ENCODE measurements at regions not wholly inside any gene's neighbourhood (a gene's known extent, or its start where the extent isn't known, plus 50 kb on each side); places are given as distances from the start of the nearest gene placed in this dataset.

DNA sequence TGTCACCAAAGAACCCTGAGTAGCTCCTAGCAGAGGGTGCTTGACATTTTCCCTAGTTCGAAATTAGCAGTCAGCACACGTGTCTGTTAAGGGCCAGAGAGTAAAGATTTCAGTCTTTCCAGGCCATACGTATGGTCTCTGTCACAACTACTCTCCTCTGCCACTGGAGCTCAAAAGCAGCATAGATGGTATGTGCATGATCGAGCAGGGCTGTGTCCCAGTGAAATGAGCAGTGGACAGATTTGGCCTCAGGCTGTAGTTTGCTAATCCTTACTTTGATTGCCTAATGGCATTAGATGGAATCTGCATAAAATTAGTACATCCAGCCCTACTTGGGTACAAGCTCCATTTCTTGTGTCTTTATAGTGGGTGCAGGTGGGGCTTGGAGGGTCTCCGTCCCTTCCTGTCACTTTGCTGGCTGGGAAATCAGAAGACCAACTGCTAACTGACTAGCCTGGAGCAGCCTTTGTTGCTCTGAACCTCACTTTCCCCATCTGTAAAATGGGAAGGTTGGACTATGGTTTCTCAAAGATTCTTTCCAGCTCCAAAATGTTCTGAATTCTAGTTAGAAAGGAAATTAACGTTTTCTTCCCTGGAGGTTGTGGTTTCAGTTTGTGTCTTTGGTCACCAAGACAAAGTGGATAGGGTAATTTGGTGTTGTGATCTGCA is 108.5 kb downstream of the GLI2 start:
- Histone ChIP-seq H3K4me2 (ENCODE audit: low read length, poor library complexity, severe bottlenecking) (no peak overlapping the region), H2BK12ac (ENCODE audit: low read length in 2 of 2) (no peak overlapping the region), H4K91ac (ENCODE audit: low read length) (no peak overlapping the region), H3K4me3 (ENCODE audit: insufficient read depth in 1 of 2, low read depth in 1 of 2, low read length in 2 of 2) (no peak overlapping the region), H3K14ac (ENCODE audit: low read length in 2 of 2) (no peak overlapping the region), H3K27ac (ENCODE audit: low read length, poor library complexity, severe bottlenecking) (no peak overlapping the region), H3K4ac (ENCODE audit: low read depth in 1 of 2, low read length in 2 of 2) (no peak overlapping the region), H3K4me1 (ENCODE audit: control insufficient read depth, insufficient read depth, low read depth, low read length) (peaks cover 19% of the 10 kb centered on the region), H3K9me3 (ENCODE audit: control insufficient read depth, low read length) (peaks cover 7% of the 10 kb centered on the region), H3K79me1 (replicated peaks; ENCODE audit: low read length, poor library complexity, severe bottlenecking) (peaks cover 45% of the 10 kb centered on the region), H3K23ac (ENCODE audit: low read length in 2 of 2) (no peak overlapping the region), H3K18ac (ENCODE audit: low read depth in 1 of 2, low read length in 2 of 2) (no peak overlapping the region), H3K36me3 (ENCODE audit: control insufficient read depth in 1 of 2, insufficient read depth in 2 of 2, low read depth in 1 of 2, low read length in 2 of 2) (peaks cover 0 to 12% of the 10 kb centered on the region in 2 experiments), H2AFZ (ENCODE audit: low read depth, low read length) (no peak overlapping the region), H2BK5ac (ENCODE audit: low read depth, low read length, poor library complexity, severe bottlenecking) (no peak overlapping the region), H2BK120ac (ENCODE audit: low read depth, low read length) (no peak overlapping the region), H2AK5ac (ENCODE audit: low read length, severe bottlenecking) (no peak overlapping the region), H4K8ac (ENCODE audit: low read length) (no peak overlapping the region), H2BK15ac (ENCODE audit: low read depth, poor library complexity, severe bottlenecking) (no peak overlapping the region), H3K9ac (ENCODE audit: low read length) (no peak overlapping the region), H3K27me3 (ENCODE audit: control insufficient read depth in 1 of 2, insufficient read depth in 1 of 2, low read length in 2 of 2) (no peaks in the 10 kb centered on the region)
- DNase-seq, result peak; percentile 47
- WGBS, result 90% methylated on average over 6 of the region's 6 CpGs

DNA sequence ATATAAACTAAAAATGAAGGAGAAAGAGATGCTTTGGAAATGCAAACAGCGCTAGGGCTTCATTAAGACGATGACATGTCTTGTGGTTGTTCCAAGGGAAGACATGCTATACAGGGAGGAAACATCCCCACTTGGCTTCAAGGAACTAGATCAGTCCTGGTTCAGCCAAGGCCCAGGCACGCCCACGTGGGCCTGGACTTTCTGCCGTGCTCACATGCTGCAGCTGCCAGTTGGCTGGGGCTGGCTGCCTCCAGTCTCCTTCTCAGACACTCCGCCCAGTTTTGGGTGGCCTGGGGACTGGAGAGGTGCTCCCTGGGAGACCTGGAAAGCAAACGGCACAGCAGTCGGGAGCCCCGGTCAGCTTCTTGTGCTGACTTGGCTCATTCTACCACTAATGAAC is 109.6 kb downstream of the GLI2 start:
- Histone ChIP-seq H3K27ac (ENCODE audit: low read length, poor library complexity, severe bottlenecking) (no peak overlapping the region), H3K9ac (ENCODE audit: low read length) (no peak overlapping the region), H3K14ac (ENCODE audit: low read length in 2 of 2) (no peak overlapping the region), H2BK15ac (ENCODE audit: low read depth, poor library complexity, severe bottlenecking) (no peak overlapping the region), H3K23ac (ENCODE audit: low read length in 2 of 2) (no peak overlapping the region), H4K91ac (ENCODE audit: low read length) (no peak overlapping the region), H2BK12ac (ENCODE audit: low read length in 2 of 2) (no peak overlapping the region), H3K79me1 (replicated peaks; ENCODE audit: low read length, poor library complexity, severe bottlenecking) (peaks cover 47% of the 10 kb centered on the region), H2BK5ac (ENCODE audit: low read depth, low read length, poor library complexity, severe bottlenecking) (no peak overlapping the region), H3K18ac (ENCODE audit: low read depth in 1 of 2, low read length in 2 of 2) (no peak overlapping the region), H3K36me3 (ENCODE audit: control insufficient read depth in 1 of 2, insufficient read depth in 2 of 2, low read depth in 1 of 2, low read length in 2 of 2) (peaks cover 0 to 14% of the 10 kb centered on the region in 2 experiments), H3K4me2 (ENCODE audit: low read length, poor library complexity, severe bottlenecking) (no peak overlapping the region), H4K8ac (ENCODE audit: low read length) (no peak overlapping the region), H3K4me1 (ENCODE audit: control insufficient read depth, insufficient read depth, low read depth, low read length) (peaks cover 19% of the 10 kb centered on the region), H2BK120ac (ENCODE audit: low read depth, low read length) (no peak overlapping the region), H3K4me3 (ENCODE audit: insufficient read depth in 1 of 2, low read depth in 1 of 2, low read length in 2 of 2) (no peak overlapping the region), H3K27me3 (ENCODE audit: control insufficient read depth in 1 of 2, insufficient read depth in 1 of 2, low read length in 2 of 2) (no peaks in the 10 kb centered on the region), H3K4ac (ENCODE audit: low read depth in 1 of 2, low read length in 2 of 2) (no peak overlapping the region), H3K9me3 (ENCODE audit: control insufficient read depth, low read length) (peaks cover 17% of the 10 kb centered on the region), H2AK5ac (ENCODE audit: low read length, severe bottlenecking) (no peak overlapping the region), H2AFZ (ENCODE audit: low read depth, low read length) (no peak overlapping the region)
- 88% methylated on average over 7 of the region's 9 CpGs for WGBS
- no peak for DNase-seq

GRCh38 chr2:120846406-120847095 is 110.9 kb downstream of the GLI2 start:
- 93% methylated on average over 14 of the region's 14 CpGs for WGBS
- Histone ChIP-seq H3K27ac (ENCODE audit: low read length, poor library complexity, severe bottlenecking) (no peak overlapping the region), H3K4me2 (ENCODE audit: low read length, poor library complexity, severe bottlenecking) (no peak overlapping the region), H2BK5ac (ENCODE audit: low read depth, low read length, poor library complexity, severe bottlenecking) (no peak overlapping the region), H2BK15ac (ENCODE audit: low read depth, poor library complexity, severe bottlenecking) (no peak overlapping the region), H3K14ac (ENCODE audit: low read length in 2 of 2) (no peak overlapping the region), H2AFZ (ENCODE audit: low read depth, low read length) (no peak overlapping the region), H3K4me1 (ENCODE audit: control insufficient read depth, insufficient read depth, low read depth, low read length) (peaks cover 19% of the 10 kb centered on the region), H2BK120ac (ENCODE audit: low read depth, low read length) (no peak overlapping the region), H3K23ac (ENCODE audit: low read length in 2 of 2) (no peak overlapping the region), H3K18ac (ENCODE audit: low read depth in 1 of 2, low read length in 2 of 2) (no peak overlapping the region), H3K36me3 (ENCODE audit: control insufficient read depth in 1 of 2, insufficient read depth in 2 of 2, low read depth in 1 of 2, low read length in 2 of 2) (peaks cover 0 to 13% of the 10 kb centered on the region in 2 experiments), H3K4me3 (ENCODE audit: insufficient read depth in 1 of 2, low read depth in 1 of 2, low read length in 2 of 2) (no peak overlapping the region), H3K9me3 (ENCODE audit: control insufficient read depth, low read length) (peaks cover 18% of the 10 kb centered on the region), H3K27me3 (ENCODE audit: control insufficient read depth in 1 of 2, insufficient read depth in 1 of 2, low read length in 2 of 2) (no peaks in the 10 kb centered on the region), H3K4ac (ENCODE audit: low read depth in 1 of 2, low read length in 2 of 2) (no peak overlapping the region), H2AK5ac (ENCODE audit: low read length, severe bottlenecking) (no peak overlapping the region), H3K9ac (ENCODE audit: low read length) (no peak overlapping the region), H4K8ac (ENCODE audit: low read length) (no peak overlapping the region), H4K91ac (ENCODE audit: low read length) (no peak overlapping the region), H3K79me1 (replicated peaks; ENCODE audit: low read length, poor library complexity, severe bottlenecking) (peaks cover 47% of the 10 kb centered on the region), H2BK12ac (ENCODE audit: low read length in 2 of 2) (no peak overlapping the region)
- no peak for DNase-seq

- peaks cover 18% of the 10 kb centered on the region for H3K9me3 ChIP-seq (ENCODE audit: control insufficient read depth, low read length)
- no peak overlapping the region for H3K18ac ChIP-seq (ENCODE audit: low read depth in 1 of 2, low read length in 2 of 2)
- no peak overlapping the region for H3K27ac ChIP-seq (ENCODE audit: low read length, poor library complexity, severe bottlenecking)
- no peak overlapping the region for H3K9ac ChIP-seq (ENCODE audit: low read length)
- H4K8ac ChIP-seq (ENCODE audit: low read length), result no peak overlapping the region
- no peak overlapping the region for H2BK5ac ChIP-seq (ENCODE audit: low read depth, low read length, poor library complexity, severe bottlenecking)
- peaks cover 21% of the 10 kb centered on the region for H3K4me1 ChIP-seq (ENCODE audit: control insufficient read depth, insufficient read depth, low read depth, low read length)
- DNase-seq, result no peak
- H3K4ac ChIP-seq (ENCODE audit: low read depth in 1 of 2, low read length in 2 of 2), result no peak overlapping the region
- peaks cover 0 to 11% of the 10 kb centered on the region in 2 experiments for H3K36me3 ChIP-seq (ENCODE audit: control insufficient read depth in 1 of 2, insufficient read depth in 2 of 2, low read depth in 1 of 2, low read length in 2 of 2)
- no peak overlapping the region for H2BK15ac ChIP-seq (ENCODE audit: low read depth, poor library complexity, severe bottlenecking)
- H3K79me1 ChIP-seq (replicated peaks; ENCODE audit: low read length, poor library complexity, severe bottlenecking), result peaks cover 50% of the 10 kb centered on the region
- H3K27me3 ChIP-seq (ENCODE audit: control insufficient read depth in 1 of 2, insufficient read depth in 1 of 2, low read length in 2 of 2), result no peaks in the 10 kb centered on the region
- no peak overlapping the region for H2BK120ac ChIP-seq (ENCODE audit: low read depth, low read length)
- H3K14ac ChIP-seq (ENCODE audit: low read length in 2 of 2), result no peak overlapping the region
- no peak overlapping the region for H3K4me2 ChIP-seq (ENCODE audit: low read length, poor library complexity, severe bottlenecking)
- no peak overlapping the region for H2BK12ac ChIP-seq (ENCODE audit: low read length in 2 of 2)
- H2AK5ac ChIP-seq (ENCODE audit: low read length, severe bottlenecking), result no peak overlapping the region
- no peak overlapping the region for H3K23ac ChIP-seq (ENCODE audit: low read length in 2 of 2)
- no peak overlapping the region for H3K4me3 ChIP-seq (ENCODE audit: insufficient read depth in 1 of 2, low read depth in 1 of 2, low read length in 2 of 2)
- 93% methylated on average over 24 of the region's 24 CpGs for WGBS
- no peak overlapping the region for H4K91ac ChIP-seq (ENCODE audit: low read length)
- no peak overlapping the region for H2AFZ ChIP-seq (ENCODE audit: low read depth, low read length)
Observed at GRCh38 chr2:120847700-120848321, 112.1 kb downstream of the GLI2 start.

Measured in mesenchymal stem cell (in vitro differentiated cells and primary cell).